DOHH2 (cell line): ENCODE measurements at regions not wholly inside any gene's neighbourhood (a gene's known extent, or its start where the extent isn't known, plus 50 kb on each side); places are given as distances from the start of the nearest gene placed in this dataset.

Source experiments
- H3F3A ChIP-seq: fragments of 200-600 bp; sonication (generic), shearing (Covaris generic); 2 replicates; pipeline ENCODE4 v1.6.0; 2016; ENCODE audit warnings: antibody characterized with exemption, mild to moderate bottlenecking; ENCODE audit not compliant: control insufficient read depth, insufficient read depth
- H3K27ac ChIP-seq: fragments of 200-600 bp; sonication (generic); 2 replicates; pipeline ENCODE4 v1.5.1; 2014; ENCODE audit warnings: low read depth, mild to moderate bottlenecking, low read length, moderate library complexity
- H3K27me3 ChIP-seq: fragments of 200-600 bp; sonication (generic); 2 replicates; pipeline ENCODE4 v1.6.1; 2014; ENCODE audit warnings: mild to moderate bottlenecking, low read length, mixed read lengths; ENCODE audit not compliant: control insufficient read depth
- H3K36me3 ChIP-seq: fragments of 200-600 bp; sonication (generic); 2 replicates; pipeline ENCODE4 v1.6.1; 2014; ENCODE audit warnings: mild to moderate bottlenecking, low read length, moderate library complexity, mixed read lengths; ENCODE audit not compliant: control insufficient read depth
- H3K4me1 ChIP-seq: fragments of 200-600 bp; sonication (generic); 2 replicates; pipeline ENCODE4 v1.6.1; 2014; ENCODE audit warnings: mild to moderate bottlenecking, low read length, mixed read lengths; ENCODE audit not compliant: control insufficient read depth
- H3K4me2 ChIP-seq: fragments of 200-600 bp; sonication (generic); 2 replicates; pipeline ENCODE4 v1.6.0; 2014; ENCODE audit warnings: mild to moderate bottlenecking, low read length, moderate library complexity
- H3K4me3 ChIP-seq: fragments of 200-600 bp; sonication (generic); 2 replicates; pipeline ENCODE4 v1.5.1; 2014; ENCODE audit warnings: mild to moderate bottlenecking, low read length, mixed read lengths
- H3K79me2 ChIP-seq: fragments of 200-600 bp; sonication (generic); 2 replicates; pipeline ENCODE4 v1.6.1; 2014; ENCODE audit warnings: mild to moderate bottlenecking, low read length, mixed read lengths; ENCODE audit not compliant: control insufficient read depth
- H3K9me2 ChIP-seq: fragments of 200-600 bp; sonication (generic); replicated peaks from 2 replicates; pipeline ENCODE4 v1.6.1; 2014; ENCODE audit warnings: mild to moderate bottlenecking, low read length, mixed read lengths; ENCODE audit not compliant: control insufficient read depth
- H3K9me3 ChIP-seq: fragments of 200-600 bp; sonication (generic); 2 replicates; pipeline ENCODE4 v1.6.1; 2014; ENCODE audit warnings: antibody characterized with exemption, low read length, mixed read lengths; ENCODE audit not compliant: control insufficient read depth, insufficient read depth
- H4K20me1 ChIP-seq: fragments of 200-600 bp; sonication (generic); 2 replicates; pipeline ENCODE4 v1.6.0; 2014; ENCODE audit warnings: low read depth, mild to moderate bottlenecking, antibody characterized with exemption, low read length, moderate library complexity; ENCODE audit not compliant: control insufficient read depth, insufficient read depth
- CTCF ChIP-seq: fragments of 200-600 bp; sonication (generic); IDR thresholded peaks from one replicate; pipeline ENCODE4 v1.5.1; 2014; ENCODE audit warnings: antibody characterized with exemption, mild to moderate bottlenecking, low read depth, low read length; ENCODE audit not compliant: poor library complexity, severe bottlenecking
- EZH2phosphoT487 ChIP-seq: fragments of 200-600 bp; sonication (generic); IDR thresholded peaks from 2 replicates; pipeline ENCODE4 v1.6.1; 2017; ENCODE audit warnings: borderline replicate concordance, mild to moderate bottlenecking, antibody characterized with exemption, low read length, moderate library complexity, mixed read lengths

- Histone ChIP-seq H3K79me2 (no peaks in the 10 kb centered on the region), H3K4me3 (no peak overlapping the region), H3K27me3 (peaks cover 6% of the 10 kb centered on the region), H3K27ac (no peak overlapping the region), H3K9me3 (peaks cover 4% of the 10 kb centered on the region; the same call in 1 of the 2 replicates), H3K9me2 (no peaks in the 10 kb centered on the region), H3F3A (no peaks in the 10 kb centered on the region), H3K4me1 (no peaks in the 10 kb centered on the region), H4K20me1 (no peaks in the 10 kb centered on the region), H3K36me3 (no peaks in the 10 kb centered on the region), H3K4me2 (no peak overlapping the region)
- TF ChIP-seq CTCF: no peak
- no peak for TF ChIP-seq EZH2phosphoT487
Observed at GRCh38 chr11:71365626-71366025, 82.6 kb downstream of the DHCR7 start.

GRCh38 chr11:71364806-71365205 lies 83.4 kb downstream of the DHCR7 start:
- no peak overlapping the region for H3K4me3 ChIP-seq
- H3K27ac ChIP-seq: no peak overlapping the region
- no peaks in the 10 kb centered on the region for H3F3A ChIP-seq
- H3K4me1 ChIP-seq: no peaks in the 10 kb centered on the region
- no peaks in the 10 kb centered on the region for H3K36me3 ChIP-seq
- H3K9me3 ChIP-seq: peaks cover 4% of the 10 kb centered on the region; the same call in 1 of the 2 replicates
- no peaks in the 10 kb centered on the region for H3K9me2 ChIP-seq
- no peak for TF ChIP-seq EZH2phosphoT487
- no peak for TF ChIP-seq CTCF
- H3K79me2 ChIP-seq: no peaks in the 10 kb centered on the region
- peaks cover 4% of the 10 kb centered on the region for H3K27me3 ChIP-seq
- H4K20me1 ChIP-seq: no peaks in the 10 kb centered on the region
- H3K4me2 ChIP-seq: no peak overlapping the region

- H3K27ac ChIP-seq: no peak overlapping the region
- no peak overlapping the region for H3K4me2 ChIP-seq
- H3K4me1 ChIP-seq: no peaks in the 10 kb centered on the region
Observed at GRCh38 chr11:71364176-71364671, 84.0 kb downstream of the DHCR7 start.

More at GRCh38 chr11:71364176-71364671, 84.0 kb downstream of the DHCR7 start:
- Histone ChIP-seq H3K9me3 (peaks cover 4% of the 10 kb centered on the region; the same call in 1 of the 2 replicates), H3K79me2 (no peaks in the 10 kb centered on the region), H4K20me1 (no peaks in the 10 kb centered on the region), H3F3A (no peaks in the 10 kb centered on the region), H3K9me2 (no peaks in the 10 kb centered on the region), H3K27me3 (no peaks in the 10 kb centered on the region), H3K4me3 (no peak overlapping the region), H3K36me3 (no peaks in the 10 kb centered on the region)
- TF ChIP-seq EZH2phosphoT487 (no peak), CTCF (no peak)
